Thymus (tissue), 11 donors: ENCODE measurements at regions not wholly inside any gene's neighbourhood (a gene's known extent, or its start where the extent isn't known, plus 50 kb on each side); places are given as distances from the start of the nearest gene placed in this dataset.

ENCODE experiments used
- DNase-seq, 9 donors: peaks; one replicate each; pipeline ENCODE4 v3.0.0-alpha.2; 2013; ENCODE audit warnings: low spot score in 9 of 9, low read depth in 6 of 9, missing footprints in 1 of 9
- H3K27ac ChIP-seq, 2 donors: one replicate each; pipeline ENCODE4 v1.5.1; 2013; ENCODE audit warnings: control low read depth in 1 of 2, low read depth in 1 of 2, low read length in 1 of 2, mild to moderate bottlenecking in 1 of 2, moderate library complexity in 1 of 2
- H3K27me3 ChIP-seq, 2 donors: one replicate each; pipeline ENCODE4 v1.5.1; 2013; ENCODE audit warnings: low read length in 1 of 2; ENCODE audit not compliant: control insufficient read depth in 2 of 2, insufficient read depth in 1 of 2
- H3K36me3 ChIP-seq, 2 donors: one replicate each; pipeline ENCODE4 v1.5.1; 2013; ENCODE audit warnings: low read length in 1 of 2, mild to moderate bottlenecking in 1 of 2, moderate library complexity in 1 of 2; ENCODE audit not compliant: control insufficient read depth in 2 of 2, insufficient read depth in 2 of 2
- H3K4me1 ChIP-seq, 2 donors: one replicate each; pipeline ENCODE4 v1.5.1; 2013; ENCODE audit warnings: low read length in 2 of 2; ENCODE audit not compliant: control insufficient read depth in 2 of 2, insufficient read depth in 2 of 2
- H3K4me3 ChIP-seq, 2 donors: one replicate each; pipeline ENCODE4 v1.5.1; 2013; ENCODE audit warnings: low read length in 2 of 2, control low read depth in 1 of 2, mild to moderate bottlenecking in 1 of 2
- H3K9me3 ChIP-seq, 2 donors: one replicate each; pipeline ENCODE4 v1.5.1; 2013; ENCODE audit warnings: low read length in 1 of 2, mild to moderate bottlenecking in 1 of 2; ENCODE audit not compliant: control insufficient read depth in 2 of 2, insufficient read depth in 1 of 2
- WGBS: extraction: QIAGEN DNeasy Blood & Tissue Kit; methylation state at CpG from one replicate; pipeline ENCODE4 v1.1.7; 2013; 5-methylcytosine and 5-hydroxymethylcytosine counted together
- donor health status: healthy.

DNA sequence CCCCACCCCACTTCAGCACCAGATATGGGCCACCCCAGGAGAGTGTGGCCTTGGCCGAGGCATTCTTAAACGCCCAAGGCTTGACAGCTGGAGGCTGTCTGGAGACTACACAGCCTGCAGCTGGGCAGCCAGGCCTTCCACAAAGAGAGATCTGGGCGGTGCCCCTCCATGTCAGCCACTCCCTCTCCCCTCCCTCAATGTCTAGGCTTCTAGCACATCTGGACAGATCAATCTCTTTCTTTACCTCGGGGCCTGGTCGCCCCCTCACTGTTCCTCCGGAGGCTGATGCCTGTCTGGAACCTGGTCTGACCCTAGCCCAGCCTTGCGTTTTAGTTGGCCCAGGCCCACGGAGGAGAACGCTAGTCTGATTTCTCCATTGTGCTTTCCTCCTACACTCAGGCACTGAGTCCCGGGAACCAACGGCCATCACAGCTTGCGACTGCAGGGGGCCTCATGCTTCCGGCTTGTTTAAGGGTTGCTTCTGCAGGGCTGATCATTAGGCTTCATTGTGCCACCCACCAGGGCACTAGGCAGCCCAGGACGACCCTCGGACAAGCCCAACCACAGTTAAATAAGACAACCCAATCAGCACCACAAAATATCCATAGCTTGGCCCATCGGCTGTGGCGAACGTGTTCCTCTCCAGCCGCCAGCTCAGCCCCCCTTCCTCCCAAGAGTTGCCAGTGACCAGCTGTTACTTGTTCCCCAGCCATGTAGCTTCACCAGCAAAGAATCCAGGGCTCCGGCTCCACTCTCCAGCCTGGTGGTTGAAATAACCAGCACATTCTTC is 200.6 kb downstream of the BCOR start:
- no peak overlapping the region for H3K4me3 ChIP-seq
- WGBS: 83% methylated on average over 20 of the region's 20 CpGs
- H3K27me3 ChIP-seq: peaks cover 0 to 3% of the 10 kb centered on the region in 2 donors
- peak overlapping the region in 1 of 2 donors; percentile 31 for H3K27ac ChIP-seq
- peaks cover 2 to 62% of the 10 kb centered on the region in 2 donors for H3K4me1 ChIP-seq
- peak in 2 of 9 donors; percentile 27 to 55 for DNase-seq
- no peaks in the 10 kb centered on the region for H3K36me3 ChIP-seq
- no peaks in the 10 kb centered on the region for H3K9me3 ChIP-seq

DNA sequence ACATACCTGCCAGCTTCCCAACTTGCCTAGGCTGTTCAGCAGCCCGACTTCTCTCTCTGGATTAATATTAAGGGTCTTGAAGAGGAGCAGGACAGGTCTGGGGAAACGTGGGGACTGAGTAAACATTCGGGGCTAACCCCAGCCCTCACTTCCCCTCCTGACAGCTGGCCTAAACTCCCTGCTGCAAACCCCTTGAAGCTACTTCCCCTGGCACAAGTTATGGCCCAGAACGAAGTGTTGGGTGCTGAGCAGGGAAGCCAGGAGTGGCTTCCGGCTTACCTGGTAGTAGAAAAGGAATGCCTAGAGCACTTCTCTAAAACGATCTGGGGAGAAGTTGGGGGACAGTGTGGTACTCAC is 200.0 kb downstream of the BCOR start:
- Histone ChIP-seq H3K27me3 (peaks cover 0 to 3% of the 10 kb centered on the region in 2 donors), H3K36me3 (no peaks in the 10 kb centered on the region), H3K9me3 (no peaks in the 10 kb centered on the region), H3K4me3 (no peak overlapping the region), H3K4me1 (peaks cover 2 to 62% of the 10 kb centered on the region in 2 donors), H3K27ac (no peak overlapping the region)
- no peak for DNase-seq
- WGBS: 36% methylated on average over 6 of the region's 6 CpGs

GRCh38 chrX:39898147-39898546 is 199.6 kb downstream of the BCOR start:
- Histone ChIP-seq H3K4me1 (peaks cover 2 to 62% of the 10 kb centered on the region in 2 donors), H3K9me3 (no peaks in the 10 kb centered on the region), H3K27ac (no peak overlapping the region), H3K4me3 (no peak overlapping the region), H3K27me3 (peaks cover 0 to 3% of the 10 kb centered on the region in 2 donors), H3K36me3 (no peaks in the 10 kb centered on the region)
- 89% methylated on average over 2 of the region's 2 CpGs for WGBS
- DNase-seq: no peak

DNA sequence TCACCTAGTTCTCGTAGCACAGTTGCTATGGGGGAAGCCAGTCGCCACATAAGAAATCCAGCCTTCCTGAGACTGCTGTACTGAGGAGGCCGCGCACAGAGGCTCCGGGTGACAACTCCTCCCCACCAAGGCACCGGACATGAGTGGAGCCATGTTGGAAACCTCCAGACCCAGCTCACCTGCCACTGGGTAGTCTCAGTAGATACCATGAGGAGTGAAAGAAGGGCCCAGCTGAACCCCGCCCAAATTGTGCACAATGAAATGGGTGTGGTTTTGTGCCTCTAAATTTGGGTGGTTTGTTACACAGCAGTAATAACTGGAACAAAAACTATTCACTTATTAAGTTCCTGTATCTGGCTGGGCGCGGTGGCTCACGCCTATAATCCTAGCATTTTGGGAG is 198.7 kb downstream of the BCOR start:
- Histone ChIP-seq H3K36me3 (no peaks in the 10 kb centered on the region), H3K4me3 (no peak overlapping the region), H3K9me3 (no peaks in the 10 kb centered on the region), H3K4me1 (peaks cover 2 to 59% of the 10 kb centered on the region in 2 donors), H3K27me3 (peaks cover 0 to 3% of the 10 kb centered on the region in 2 donors), H3K27ac (no peak overlapping the region)
- 96% methylated on average over 10 of the region's 10 CpGs for WGBS
- DNase-seq: no peak

- WGBS: 83% methylated on average over 23 of the region's 23 CpGs
- H3K4me3 ChIP-seq: no peak overlapping the region
- peaks cover 2 to 53% of the 10 kb centered on the region in 2 donors for H3K4me1 ChIP-seq
- no peak for DNase-seq
- no peaks in the 10 kb centered on the region for H3K36me3 ChIP-seq
- peaks cover 0 to 3% of the 10 kb centered on the region in 2 donors for H3K27me3 ChIP-seq
- no peak overlapping the region for H3K27ac ChIP-seq
- peaks cover 0 to 3% of the 10 kb centered on the region in 2 donors for H3K9me3 ChIP-seq
Observed at GRCh38 chrX:39899856-39900776, 197.6 kb downstream of the BCOR start.

DNA sequence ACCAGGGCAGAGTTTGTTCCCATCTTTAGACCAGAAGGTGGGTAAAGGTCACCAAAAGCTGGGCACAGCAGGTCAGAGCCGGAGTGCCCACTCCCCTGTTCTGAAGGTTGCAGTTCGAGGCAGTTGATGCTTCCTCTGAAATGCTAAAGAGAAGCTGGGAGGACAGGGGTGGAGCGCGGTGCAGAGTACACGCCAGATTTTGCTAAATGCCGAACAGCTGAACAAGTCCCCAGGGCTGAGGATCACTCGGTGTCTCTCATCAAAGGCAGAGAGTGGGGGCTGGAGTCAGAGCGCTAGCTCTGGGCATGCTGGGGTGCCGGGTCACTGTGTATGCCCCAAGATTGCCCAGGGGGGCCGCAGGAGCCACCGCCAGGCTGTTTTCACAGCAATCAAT is 197.0 kb downstream of the BCOR start:
- peaks cover 2 to 55% of the 10 kb centered on the region in 2 donors for H3K4me1 ChIP-seq
- H3K27me3 ChIP-seq: peaks cover 0 to 3% of the 10 kb centered on the region in 2 donors
- WGBS: 47% methylated on average over 11 of the region's 11 CpGs
- no peaks in the 10 kb centered on the region for H3K36me3 ChIP-seq
- H3K9me3 ChIP-seq: peaks cover 0 to 3% of the 10 kb centered on the region in 2 donors
- H3K27ac ChIP-seq: no peak overlapping the region
- peak in 5 of 9 donors; percentile 44 to 80 (median 54) for DNase-seq
- no peak overlapping the region for H3K4me3 ChIP-seq

DNA sequence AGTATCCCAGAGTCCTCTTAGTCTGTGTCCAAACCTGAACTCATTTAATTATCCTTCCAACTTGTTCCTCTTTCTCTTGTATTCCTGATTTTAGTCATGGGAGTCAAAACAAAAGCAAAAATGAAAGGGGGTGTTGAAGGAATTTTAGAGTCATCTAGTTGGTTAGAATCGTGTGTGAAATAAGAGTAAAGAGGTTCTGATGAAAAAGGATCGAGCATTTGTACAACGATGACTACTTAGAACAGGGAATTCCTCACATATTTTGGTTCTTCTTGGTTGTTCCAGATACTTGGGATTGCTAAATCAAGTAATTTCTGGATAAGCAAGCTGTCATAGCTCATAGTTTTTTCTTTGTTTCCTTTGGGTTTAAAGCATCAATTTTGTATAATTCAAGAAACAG is 194.4 kb downstream of the BCOR start:
- Histone ChIP-seq H3K9me3 (peaks cover 0 to 3% of the 10 kb centered on the region in 2 donors), H3K36me3 (no peaks in the 10 kb centered on the region), H3K27ac (no peak overlapping the region), H3K4me1 (peaks cover 2 to 47% of the 10 kb centered on the region in 2 donors), H3K27me3 (peaks cover 0 to 3% of the 10 kb centered on the region in 2 donors), H3K4me3 (no peak overlapping the region)
- no peak for DNase-seq
- WGBS: 95% methylated on average over 3 of the region's 3 CpGs

- WGBS: 98% methylated on average over 4 of the region's 4 CpGs
- H3K4me1 ChIP-seq: peaks cover 2 to 44% of the 10 kb centered on the region in 2 donors
- no peak overlapping the region for H3K4me3 ChIP-seq
- no peak overlapping the region for H3K27ac ChIP-seq
- H3K9me3 ChIP-seq: peaks cover 0 to 3% of the 10 kb centered on the region in 2 donors
- H3K27me3 ChIP-seq: peaks cover 0 to 3% of the 10 kb centered on the region in 2 donors
- no peaks in the 10 kb centered on the region for H3K36me3 ChIP-seq
- DNase-seq: no peak
Observed at GRCh38 chrX:39903937-39904336, 193.8 kb downstream of the BCOR start.
